ENCODE measurements at regions not wholly inside any gene's neighbourhood (a gene's known extent, or its start where the extent isn't known, plus 50 kb on each side); places are given as distances from the start of the nearest gene placed in this dataset.

DNA sequence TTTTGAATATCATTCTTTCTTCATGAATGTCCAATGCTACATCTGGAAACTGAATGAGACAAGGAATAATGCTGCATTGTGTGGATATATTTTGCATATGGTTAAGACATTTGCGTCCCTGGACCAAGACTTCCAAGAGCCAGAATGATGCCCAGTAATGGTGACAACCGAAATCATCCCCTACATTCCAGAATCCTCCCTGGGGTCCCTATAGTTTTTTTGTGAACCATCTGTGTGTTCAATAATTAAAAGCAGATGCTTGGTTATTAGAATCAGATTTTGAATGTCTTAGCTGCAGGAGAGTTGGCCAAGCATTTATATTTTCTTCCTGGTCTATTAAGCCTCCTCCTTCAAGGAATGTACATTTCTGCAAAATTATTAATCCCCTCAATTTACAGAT is 426.7 kb upstream of the CDH8 start (continued):
- no peak for TF ChIP-seq EGR1 (IDR thresholded peaks at IDR 0.05; ENCODE audit: borderline replicate concordance in 1 of 2, low read depth in 2 of 2, low read length in 2 of 2)
- TF ChIP-seq ZNF384 (IDR thresholded peaks at IDR 0.05; ENCODE audit: borderline replicate concordance, low read depth, low read length) = no peak
- no peak for TF ChIP-seq ETV6 (conservative IDR thresholded peaks at IDR 0.05 in 1 of 2, IDR thresholded peaks at IDR 0.05 in 1 of 2; ENCODE audit: borderline replicate concordance in 1 of 2, low read depth in 1 of 2)

DNA sequence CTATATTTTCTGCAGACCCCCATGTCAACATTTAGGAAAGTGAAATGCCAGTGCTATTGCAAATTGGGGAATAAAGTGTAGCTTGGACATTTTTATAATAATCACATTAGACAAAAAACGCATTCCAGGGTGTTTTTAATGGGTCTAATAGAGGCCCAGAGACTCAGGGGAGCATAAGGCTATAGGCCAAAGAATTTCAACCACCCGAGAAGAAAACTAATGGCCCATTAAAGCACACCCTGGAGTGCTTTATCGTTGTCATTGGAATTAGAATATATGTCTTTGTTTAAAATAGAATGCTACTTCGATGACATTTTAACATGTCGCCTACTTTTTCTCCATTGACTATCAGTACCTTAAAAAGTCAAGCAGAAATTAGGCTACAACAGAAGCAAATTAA is 414.1 kb upstream of the CDH8 start:
- Histone ChIP-seq H3K27me3 (replicated peaks in 1 of 2; ENCODE audit: control insufficient read depth in 2 of 2, insufficient read depth in 2 of 2, low read length in 1 of 2) (no peaks in the 10 kb centered on the region), H3K4me2 (ENCODE audit: control insufficient read depth, insufficient read depth) (no peak overlapping the region), H3K4me3 (no peak overlapping the region), H3K79me2 (ENCODE audit: control insufficient read depth, insufficient read depth, low read length) (no peaks in the 10 kb centered on the region), H3K4me1 (ENCODE audit: control insufficient read depth, insufficient read depth, low read length) (no peaks in the 10 kb centered on the region), H3K9ac (ENCODE audit: control insufficient read depth, insufficient read depth, low read length) (no peak overlapping the region), H3K27ac (ENCODE audit: control insufficient read depth, insufficient read depth) (no peak overlapping the region), H4K20me1 (ENCODE audit: control insufficient read depth, insufficient read depth) (no peaks in the 10 kb centered on the region), H3K36me3 (ENCODE audit: control insufficient read depth in 2 of 2, insufficient read depth in 2 of 2, low read length in 1 of 2) (no peaks in the 10 kb centered on the region), H2AFZ (ENCODE audit: control insufficient read depth, low read depth, low read length) (no peak overlapping the region), H3K9me3 (replicated peaks; ENCODE audit: control insufficient read depth, insufficient read depth, low read length) (no peaks in the 10 kb centered on the region)
- no peak for ATAC-seq
- SMC1A ChIA-PET (ENCODE audit: uncharacterized antibody, unreplicated experiment) = no interaction called here
- RAD21 ChIA-PET (ENCODE audit: unreplicated experiment) = no interaction called here
- 11% methylated on average over 5 of the region's 5 CpGs for WGBS (ENCODE audit: insufficient coverage, insufficient replicate concordance, low lambda C conversion rate, missing lambda C conversion rate)
- TF ChIP-seq, protein P1, sequence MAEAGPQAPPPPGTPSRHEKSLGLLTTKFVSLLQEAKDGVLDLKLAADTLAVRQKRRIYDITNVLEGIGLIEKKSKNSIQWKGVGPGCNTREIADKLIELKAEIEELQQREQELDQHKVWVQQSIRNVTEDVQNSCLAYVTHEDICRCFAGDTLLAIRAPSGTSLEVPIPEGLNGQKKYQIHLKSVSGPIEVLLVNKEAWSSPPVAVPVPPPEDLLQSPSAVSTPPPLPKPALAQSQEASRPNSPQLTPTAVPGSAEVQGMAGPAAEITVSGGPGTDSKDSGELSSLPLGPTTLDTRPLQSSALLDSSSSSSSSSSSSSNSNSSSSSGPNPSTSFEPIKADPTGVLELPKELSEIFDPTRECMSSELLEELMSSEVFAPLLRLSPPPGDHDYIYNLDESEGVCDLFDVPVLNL (IDR thresholded peaks at IDR 0.05; ENCODE audit: low read depth, low read length) = no peak
- TF ChIP-seq SREBF2 (IDR thresholded peaks at IDR 0.05; ENCODE audit: low read length) (no peak), NBN (IDR thresholded peaks at IDR 0.05) (no peak), SRF (IDR thresholded peaks at IDR 0.05; ENCODE audit: low read depth in 2 of 2, low read length in 2 of 2) (no peak), SIN3A (IDR thresholded peaks at IDR 0.05; ENCODE audit: low read depth, low read length) (no peak), ZZZ3 (IDR thresholded peaks at IDR 0.05; ENCODE audit: control insufficient read depth, insufficient read length, low read depth) (no peak), MYC (IDR thresholded peaks at IDR 0.05; ENCODE audit: insufficient read depth, insufficient read length, insufficient replicate concordance, low read length, severe bottlenecking) (no peak), YY1 (IDR thresholded peaks at IDR 0.05; ENCODE audit: low read depth, low read length) (no peak), TCF12 (IDR thresholded peaks at IDR 0.05; ENCODE audit: low read depth, low read length) (no peak), ATF7 (IDR thresholded peaks at IDR 0.05; ENCODE audit: low read depth) (no peak)
- TF ChIP-seq, protein P2, sequence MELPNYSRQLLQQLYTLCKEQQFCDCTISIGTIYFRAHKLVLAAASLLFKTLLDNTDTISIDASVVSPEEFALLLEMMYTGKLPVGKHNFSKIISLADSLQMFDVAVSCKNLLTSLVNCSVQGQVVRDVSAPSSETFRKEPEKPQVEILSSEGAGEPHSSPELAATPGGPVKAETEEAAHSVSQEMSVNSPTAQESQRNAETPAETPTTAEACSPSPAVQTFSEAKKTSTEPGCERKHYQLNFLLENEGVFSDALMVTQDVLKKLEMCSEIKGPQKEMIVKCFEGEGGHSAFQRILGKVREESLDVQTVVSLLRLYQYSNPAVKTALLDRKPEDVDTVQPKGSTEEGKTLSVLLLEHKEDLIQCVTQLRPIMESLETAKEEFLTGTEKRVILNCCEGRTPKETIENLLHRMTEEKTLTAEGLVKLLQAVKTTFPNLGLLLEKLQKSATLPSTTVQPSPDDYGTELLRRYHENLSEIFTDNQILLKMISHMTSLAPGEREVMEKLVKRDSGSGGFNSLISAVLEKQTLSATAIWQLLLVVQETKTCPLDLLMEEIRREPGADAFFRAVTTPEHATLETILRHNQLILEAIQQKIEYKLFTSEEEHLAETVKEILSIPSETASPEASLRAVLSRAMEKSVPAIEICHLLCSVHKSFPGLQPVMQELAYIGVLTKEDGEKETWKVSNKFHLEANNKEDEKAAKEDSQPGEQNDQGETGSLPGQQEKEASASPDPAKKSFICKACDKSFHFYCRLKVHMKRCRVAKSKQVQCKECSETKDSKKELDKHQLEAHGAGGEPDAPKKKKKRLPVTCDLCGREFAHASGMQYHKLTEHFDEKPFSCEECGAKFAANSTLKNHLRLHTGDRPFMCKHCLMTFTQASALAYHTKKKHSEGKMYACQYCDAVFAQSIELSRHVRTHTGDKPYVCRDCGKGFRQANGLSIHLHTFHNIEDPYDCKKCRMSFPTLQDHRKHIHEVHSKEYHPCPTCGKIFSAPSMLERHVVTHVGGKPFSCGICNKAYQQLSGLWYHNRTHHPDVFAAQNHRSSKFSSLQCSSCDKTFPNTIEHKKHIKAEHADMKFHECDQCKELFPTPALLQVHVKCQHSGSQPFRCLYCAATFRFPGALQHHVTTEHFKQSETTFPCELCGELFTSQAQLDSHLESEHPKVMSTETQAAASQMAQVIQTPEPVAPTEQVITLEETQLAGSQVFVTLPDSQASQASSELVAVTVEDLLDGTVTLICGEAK (IDR thresholded peaks at IDR 0.05; ENCODE audit: borderline replicate concordance) = no peak
- TF ChIP-seq, protein P3, sequence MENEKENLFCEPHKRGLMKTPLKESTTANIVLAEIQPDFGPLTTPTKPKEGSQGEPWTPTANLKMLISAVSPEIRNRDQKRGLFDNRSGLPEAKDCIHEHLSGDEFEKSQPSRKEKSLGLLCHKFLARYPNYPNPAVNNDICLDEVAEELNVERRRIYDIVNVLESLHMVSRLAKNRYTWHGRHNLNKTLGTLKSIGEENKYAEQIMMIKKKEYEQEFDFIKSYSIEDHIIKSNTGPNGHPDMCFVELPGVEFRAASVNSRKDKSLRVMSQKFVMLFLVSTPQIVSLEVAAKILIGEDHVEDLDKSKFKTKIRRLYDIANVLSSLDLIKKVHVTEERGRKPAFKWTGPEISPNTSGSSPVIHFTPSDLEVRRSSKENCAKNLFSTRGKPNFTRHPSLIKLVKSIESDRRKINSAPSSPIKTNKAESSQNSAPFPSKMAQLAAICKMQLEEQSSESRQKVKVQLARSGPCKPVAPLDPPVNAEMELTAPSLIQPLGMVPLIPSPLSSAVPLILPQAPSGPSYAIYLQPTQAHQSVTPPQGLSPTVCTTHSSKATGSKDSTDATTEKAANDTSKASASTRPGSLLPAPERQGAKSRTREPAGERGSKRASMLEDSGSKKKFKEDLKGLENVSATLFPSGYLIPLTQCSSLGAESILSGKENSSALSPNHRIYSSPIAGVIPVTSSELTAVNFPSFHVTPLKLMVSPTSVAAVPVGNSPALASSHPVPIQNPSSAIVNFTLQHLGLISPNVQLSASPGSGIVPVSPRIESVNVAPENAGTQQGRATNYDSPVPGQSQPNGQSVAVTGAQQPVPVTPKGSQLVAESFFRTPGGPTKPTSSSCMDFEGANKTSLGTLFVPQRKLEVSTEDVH (IDR thresholded peaks at IDR 0.05; ENCODE audit: low read depth, partially characterized antibody) = no peak
- in situ Hi-C loops (cut with MboI) = no loop called here
- intact Hi-C loops (cut with micrococcal nuclease; ENCODE audit: unreplicated experiment) = no loop called here
- CTCF ChIA-PET = no interaction called here
- no peak for DNase-seq (ENCODE audit: low read depth, low spot score)
- BruUV-seq (replicated peaks) = no TSS peak
- FAIRE-seq = no peak
- POLR2A ChIA-PET = no interaction called here
